ENCODE measurements at regions not wholly inside any gene's neighbourhood (a gene's known extent, or its start where the extent isn't known, plus 50 kb on each side); places are given as distances from the start of the nearest gene placed in this dataset.

DNA sequence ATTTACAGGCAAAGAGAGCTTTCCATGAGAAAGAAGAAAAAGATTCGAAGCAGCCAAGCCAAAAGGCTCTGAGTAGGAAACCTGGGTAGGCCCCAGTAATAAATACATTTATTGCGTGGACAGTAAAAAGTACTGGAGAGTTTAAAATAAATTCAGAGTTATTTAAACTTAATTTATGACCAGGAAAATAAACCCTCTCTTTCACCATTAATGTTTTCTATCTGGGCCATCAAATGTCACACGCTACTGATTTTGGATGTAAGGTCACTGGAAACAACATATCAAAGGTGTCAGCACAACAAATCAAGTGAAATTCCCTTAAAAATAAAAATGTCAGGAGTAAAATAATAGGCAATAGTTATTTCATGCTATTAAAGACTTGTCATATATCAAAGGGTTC is 264.0 kb downstream of the SKAP2 start:
- TF ChIP-seq POLR2AphosphoS5 (IDR thresholded peaks at IDR 0.05) (no peak), POLR2A (IDR thresholded peaks at IDR 0.05) (no peak)
- TF ChIP-seq, protein P1, sequence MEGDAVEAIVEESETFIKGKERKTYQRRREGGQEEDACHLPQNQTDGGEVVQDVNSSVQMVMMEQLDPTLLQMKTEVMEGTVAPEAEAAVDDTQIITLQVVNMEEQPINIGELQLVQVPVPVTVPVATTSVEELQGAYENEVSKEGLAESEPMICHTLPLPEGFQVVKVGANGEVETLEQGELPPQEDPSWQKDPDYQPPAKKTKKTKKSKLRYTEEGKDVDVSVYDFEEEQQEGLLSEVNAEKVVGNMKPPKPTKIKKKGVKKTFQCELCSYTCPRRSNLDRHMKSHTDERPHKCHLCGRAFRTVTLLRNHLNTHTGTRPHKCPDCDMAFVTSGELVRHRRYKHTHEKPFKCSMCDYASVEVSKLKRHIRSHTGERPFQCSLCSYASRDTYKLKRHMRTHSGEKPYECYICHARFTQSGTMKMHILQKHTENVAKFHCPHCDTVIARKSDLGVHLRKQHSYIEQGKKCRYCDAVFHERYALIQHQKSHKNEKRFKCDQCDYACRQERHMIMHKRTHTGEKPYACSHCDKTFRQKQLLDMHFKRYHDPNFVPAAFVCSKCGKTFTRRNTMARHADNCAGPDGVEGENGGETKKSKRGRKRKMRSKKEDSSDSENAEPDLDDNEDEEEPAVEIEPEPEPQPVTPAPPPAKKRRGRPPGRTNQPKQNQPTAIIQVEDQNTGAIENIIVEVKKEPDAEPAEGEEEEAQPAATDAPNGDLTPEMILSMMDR (IDR thresholded peaks at IDR 0.05 in 8 of 11, conservative IDR thresholded peaks at IDR 0.05 in 3 of 11): no peak

Measured in spleen (tissue), 7 donors.